NCI-H345 (cell line): ENCODE measurements at regions not wholly inside any gene's neighbourhood (a gene's known extent, or its start where the extent isn't known, plus 50 kb on each side); places are given as distances from the start of the nearest gene placed in this dataset.
"Not testable (repeated sequence)": the region's sequence is repeated elsewhere in the genome, so short reads cannot be mapped to it uniquely, and the experiment has no call there.

Experiments
- DNase-seq: peaks from one replicate; lab custom pipeline; 2025; lab: John Stamatoyannopoulos, UW

DNA sequence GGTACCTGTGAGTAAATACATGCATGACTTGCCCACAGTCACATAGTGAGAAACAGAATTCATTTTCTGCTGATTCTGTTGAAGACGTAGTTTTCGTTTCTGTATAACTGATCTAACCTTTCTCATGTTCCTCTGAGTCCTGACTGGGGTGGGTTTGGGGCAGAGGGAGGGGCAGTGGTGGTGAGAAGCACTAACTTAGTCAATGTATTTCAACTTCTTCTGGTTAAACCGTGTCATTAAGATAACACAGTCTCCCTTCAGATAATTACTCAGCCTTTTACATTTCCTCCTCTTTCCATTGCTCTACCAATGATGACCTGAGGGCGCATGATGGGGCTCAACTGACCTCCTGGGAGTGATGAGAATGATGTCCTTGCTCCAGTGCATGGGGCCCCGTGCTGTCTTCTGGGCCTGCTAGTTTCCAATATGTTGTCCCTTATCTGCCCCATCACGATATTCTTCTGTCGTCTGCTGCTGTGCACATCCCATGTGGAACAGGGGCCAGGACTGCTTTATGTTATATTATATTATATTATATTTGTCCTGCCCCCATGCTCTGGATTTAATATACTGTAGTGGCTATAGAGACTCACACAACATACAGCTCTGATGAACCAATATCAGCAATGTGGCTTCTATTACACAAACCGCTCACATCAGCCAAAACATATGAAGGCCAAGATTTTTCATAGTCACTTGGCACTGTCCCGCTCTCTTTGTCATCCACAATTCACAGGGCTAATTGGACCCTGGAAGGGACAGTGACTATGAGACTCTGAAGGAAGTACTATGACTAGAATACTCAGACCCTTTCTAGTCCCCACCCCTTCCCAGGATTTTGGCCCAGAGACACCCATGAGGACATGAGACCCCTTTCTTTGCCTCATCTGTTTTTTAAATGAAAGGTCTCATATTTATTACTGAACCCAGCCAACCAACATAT lies 407.1 kb upstream of the MCTP2 start:
- DNase-seq: no peak

DNA sequence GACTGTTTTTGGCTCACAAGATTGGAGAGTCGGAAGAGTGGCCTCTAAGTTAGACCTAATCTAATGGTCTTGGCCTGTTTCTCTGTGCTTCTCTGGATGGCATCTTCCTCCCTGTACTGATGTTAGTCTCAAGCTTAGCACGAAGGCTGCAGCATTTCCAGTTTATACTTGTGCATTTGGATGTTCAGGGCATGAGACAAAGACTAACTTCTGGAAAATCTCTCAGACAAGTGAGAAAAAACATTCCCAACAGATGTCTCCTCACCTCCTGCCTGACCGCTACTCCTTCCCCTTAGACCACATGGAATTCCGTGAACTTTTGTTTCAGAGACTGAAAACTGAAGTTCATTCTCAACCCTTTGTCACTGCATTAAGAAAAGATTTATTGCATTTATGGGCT lies 410.8 kb upstream of the MCTP2 start:
- no peak for DNase-seq

DNA sequence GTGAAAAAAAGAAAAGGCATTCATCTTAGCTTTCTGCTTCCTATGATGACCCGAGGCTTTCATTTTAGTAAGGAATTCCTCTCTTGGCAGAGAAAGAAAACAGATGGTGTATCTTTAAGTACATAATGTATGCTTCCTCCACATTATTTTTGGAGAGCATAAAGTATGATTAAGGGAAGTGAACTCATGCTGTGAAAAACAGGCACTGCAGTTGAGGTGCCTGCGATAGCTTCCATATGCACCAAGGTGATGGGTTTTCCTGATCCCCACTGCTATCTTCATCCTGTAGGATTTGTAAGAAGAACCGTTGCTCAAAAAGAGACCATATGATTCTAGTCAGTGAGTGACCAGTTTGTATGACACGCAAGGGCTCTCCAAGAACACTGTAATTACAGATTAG lies 411.5 kb upstream of the MCTP2 start:
- DNase-seq: no peak

DNA sequence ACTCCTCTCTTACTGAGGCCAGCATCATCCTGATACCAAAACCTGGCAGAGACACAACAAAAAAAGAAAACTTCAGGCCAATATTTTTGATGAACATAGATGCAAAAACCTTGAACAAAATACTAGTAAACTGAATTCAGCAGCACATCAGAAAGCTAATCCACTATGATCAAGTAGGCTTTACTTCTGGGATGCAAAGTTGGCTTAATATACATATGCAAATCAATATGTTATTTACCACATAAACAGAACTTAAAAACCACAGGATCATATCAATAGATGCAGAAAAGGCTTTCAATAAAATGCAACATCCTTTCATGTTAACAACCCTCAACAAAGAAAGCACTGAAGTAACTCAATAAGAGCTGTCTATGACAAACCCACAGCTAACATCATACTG lies 414.5 kb upstream of the MCTP2 start:
- DNase-seq: no peak

DNA sequence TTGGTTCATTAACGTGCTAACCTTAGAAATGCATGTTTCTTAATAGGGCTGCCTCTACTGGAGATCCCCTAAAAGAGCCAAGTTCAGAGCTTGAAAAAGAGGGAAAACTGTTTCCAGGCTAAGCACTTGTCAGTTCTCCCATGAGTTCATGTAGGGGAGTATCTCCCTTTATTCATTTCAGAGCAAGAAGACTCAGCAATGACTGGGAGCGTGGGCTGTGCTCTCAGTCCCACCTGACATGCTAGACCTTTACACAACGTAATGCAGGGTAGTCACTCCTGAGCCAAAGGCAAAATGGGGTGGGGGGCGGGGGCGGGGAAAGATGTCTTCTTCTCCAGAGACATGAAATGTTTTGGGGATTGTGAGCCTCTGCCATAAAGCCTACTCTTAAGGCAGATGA lies 420.1 kb upstream of the MCTP2 start:
- DNase-seq: no peak

DNA sequence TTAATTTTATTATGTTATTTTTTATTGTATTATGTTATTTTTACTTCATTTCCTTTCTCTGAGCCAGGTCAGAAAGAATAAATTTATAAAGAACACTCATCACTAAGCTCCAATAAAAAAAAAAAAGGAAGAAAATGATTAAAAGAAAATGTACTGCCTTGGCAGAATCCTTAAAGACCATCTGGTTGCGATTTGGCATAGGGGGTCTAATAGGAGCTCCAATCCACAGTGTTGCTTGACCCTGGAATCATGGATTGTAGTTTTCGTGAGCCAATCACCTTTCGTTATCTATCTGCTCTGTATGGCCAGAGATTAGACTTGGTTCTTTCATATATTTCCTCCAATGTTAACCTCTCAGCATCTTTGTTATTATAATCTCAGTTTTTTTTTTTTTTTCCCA lies 421.8 kb upstream of the MCTP2 start:
- no peak for DNase-seq

DNA sequence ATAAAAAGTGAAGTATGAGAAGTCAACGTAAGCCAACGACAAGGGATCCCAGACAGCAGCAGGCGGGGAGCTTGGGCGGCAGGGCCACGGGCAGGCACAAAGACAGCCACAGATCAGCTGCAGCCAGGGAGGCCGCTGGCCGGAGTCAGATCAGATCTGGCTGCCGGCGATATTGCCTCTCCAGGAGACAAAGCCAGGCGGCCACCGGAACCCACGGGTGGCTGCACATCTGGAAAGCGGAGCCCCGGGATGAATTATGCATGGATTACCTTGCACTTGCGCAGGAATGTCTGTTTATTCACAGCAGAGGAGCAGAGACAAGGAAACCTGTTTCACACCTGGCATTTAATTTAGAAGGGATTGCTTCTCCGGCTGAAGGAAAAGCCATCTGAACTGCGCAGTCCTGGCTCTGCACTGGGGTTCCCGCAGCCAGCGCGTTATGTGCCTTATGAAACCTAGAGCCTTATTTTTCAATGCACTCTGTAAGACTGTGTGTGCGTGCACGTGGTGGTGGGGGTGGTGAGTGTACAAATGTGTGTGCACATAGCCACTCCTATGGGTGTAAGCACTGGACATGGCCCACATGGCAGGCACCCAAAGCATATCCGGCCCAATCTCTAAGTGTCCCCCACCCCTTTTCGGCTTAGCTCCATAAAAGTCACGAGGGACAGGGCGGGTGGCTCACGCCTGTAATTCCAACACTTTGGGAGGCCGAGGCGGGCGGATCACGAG lies 427.8 kb upstream of the MCTP2 start:
- DNase-seq: no peak

DNA sequence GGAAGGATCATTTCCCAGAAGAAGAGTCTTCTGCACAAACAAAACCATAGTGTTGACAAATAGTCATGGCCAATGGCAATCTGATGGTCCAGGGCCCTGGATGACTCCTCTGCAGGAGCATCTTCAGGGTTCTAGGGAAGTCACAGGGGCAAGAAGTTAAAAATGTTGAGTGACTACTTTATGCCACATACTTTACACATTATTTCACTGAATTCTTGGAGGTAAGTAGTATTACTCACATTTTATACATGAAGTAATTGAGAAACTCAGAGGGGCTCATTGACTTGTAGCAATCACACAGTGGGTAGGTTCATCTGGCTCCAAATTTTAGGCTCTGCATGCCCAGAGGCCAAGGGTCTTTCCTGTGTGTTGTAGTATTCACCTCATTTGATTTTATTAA lies 430.2 kb upstream of the MCTP2 start:
- no peak for DNase-seq

DNA sequence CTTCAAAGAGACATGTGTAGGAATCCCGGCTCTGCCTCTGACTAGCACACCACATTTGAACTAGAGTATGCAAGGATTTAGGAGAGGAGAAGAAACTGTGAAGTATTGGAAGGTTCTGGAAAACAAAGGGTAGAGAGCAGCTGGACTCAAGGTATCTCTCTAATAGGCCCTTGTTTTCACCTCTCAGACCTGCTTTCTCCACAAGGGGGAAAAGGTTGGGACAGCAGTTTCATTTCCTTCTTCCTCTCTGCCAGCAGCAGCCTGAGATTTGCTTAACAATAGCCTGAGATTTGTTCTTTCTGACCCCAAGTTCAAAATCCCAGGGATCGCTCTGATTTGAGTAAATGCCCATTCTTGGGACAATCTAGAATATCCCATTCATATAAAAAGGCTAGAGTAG lies 430.6 kb upstream of the MCTP2 start:
- DNase-seq: no peak

DNA sequence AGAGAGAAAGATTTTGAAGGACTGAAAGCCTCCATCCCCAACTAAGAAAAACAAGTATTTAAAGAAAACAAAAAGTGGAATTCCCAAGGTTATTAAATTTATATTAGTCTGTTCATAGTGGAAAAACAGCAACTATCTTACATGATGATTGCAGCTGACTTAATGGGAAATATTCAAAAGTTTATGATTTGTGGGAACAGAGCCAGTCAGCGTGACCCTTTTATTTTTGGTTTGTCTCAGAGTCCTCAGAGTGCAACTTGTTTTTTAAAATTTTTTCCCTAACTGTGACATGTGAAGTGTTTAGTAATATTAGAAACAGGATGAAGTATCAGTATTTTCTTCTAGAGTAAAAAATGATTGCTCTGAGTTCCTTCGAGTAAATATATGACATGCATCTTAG lies 441.9 kb upstream of the MCTP2 start:
- no peak for DNase-seq

DNA sequence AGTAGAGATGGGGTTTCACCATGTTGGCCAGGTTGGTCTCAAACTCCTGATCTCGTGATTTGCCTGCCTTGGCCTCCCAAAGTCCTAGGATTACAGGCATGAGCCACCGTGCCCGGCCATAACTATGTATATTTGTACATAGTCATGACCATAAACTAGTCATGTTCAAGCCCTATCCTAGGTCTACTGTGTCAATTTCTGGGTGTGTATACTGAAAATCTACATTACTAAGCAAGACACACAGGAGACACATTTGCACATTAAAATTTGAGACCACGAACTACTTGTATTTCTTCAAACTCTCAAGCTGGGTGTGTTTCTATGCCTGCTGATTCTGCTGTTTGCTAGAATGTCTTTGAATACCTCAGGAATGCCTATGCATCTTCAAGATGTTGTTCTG lies 451.3 kb upstream of the MCTP2 start:
- no peak for DNase-seq

DNA sequence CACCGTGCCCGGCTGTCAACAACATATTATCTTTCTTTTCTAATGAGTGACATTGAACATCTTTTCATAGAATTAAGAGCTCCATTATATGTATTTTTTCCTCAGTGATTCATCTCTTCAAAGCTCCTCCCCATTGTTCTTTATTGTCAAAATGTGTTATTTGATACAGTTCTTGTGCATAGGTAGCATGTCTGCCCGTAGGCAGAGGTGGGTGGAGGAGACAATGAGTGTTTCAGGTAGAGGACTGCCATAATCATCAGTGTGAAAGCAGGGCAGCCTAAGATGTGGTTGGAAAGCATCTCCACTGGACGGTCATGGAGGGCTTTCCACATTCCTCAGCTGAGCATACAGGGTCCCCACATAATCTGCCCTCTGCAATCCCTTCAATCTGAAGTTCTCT lies 452.0 kb upstream of the MCTP2 start:
- DNase-seq: no peak

DNA sequence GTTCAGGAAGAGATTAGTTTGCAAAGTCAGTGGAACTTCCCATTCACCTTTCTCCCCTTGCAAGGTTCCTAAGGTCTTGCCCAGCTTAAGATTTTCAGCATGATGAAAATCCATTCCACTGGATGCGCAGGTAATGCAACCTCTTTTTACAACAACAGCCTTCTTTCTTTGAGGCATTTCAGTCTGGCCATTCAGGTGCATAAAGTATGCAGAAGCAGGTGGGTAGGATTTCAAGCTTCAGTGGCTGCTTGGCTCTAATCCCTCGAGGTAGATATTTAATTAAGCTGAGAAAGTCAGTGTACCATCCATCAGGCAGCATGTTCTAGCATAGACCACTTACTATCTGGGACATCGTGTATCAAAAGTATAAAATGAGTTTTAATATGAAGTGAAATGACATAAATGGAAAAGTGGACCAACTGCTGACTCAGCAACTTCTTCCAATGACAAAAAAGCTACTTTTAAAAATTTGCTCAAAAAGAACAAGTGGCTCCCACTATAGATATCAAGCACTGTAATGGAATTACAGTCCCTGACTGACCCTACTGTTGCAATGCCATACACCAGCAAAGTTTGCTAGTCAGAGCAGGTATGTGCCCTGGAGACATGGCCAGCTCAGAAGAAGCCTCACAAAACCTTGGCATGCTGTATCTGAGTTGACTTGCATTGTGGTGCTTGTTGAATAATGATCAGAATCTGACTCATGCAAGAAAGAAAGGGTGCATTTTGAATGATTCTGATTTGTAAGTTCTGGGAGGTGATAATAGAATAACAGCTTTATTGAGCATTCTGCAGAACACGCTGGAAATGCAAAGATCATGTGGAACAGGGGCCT lies 459.9 kb upstream of the MCTP2 start:
- DNase-seq: no peak

DNA sequence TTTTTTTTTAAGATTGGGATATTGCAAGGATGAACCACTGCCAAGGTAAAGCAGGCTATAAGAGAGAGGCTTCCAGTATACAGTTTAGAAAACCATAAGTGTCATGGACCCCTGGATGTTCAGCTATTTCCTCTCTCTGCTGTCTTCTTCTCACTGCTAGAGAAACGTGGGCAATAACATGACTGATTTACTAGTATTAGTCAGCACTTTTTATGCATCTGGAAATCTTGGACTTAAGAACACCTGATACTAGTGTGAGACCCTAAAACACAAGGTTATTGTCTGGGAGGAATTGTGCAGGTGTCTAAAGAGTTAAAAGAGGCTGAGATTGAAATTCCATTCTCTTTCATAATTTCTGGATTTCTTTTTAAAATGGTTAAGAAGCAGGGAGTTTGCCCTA lies 460.6 kb upstream of the MCTP2 start:
- no peak for DNase-seq

DNA sequence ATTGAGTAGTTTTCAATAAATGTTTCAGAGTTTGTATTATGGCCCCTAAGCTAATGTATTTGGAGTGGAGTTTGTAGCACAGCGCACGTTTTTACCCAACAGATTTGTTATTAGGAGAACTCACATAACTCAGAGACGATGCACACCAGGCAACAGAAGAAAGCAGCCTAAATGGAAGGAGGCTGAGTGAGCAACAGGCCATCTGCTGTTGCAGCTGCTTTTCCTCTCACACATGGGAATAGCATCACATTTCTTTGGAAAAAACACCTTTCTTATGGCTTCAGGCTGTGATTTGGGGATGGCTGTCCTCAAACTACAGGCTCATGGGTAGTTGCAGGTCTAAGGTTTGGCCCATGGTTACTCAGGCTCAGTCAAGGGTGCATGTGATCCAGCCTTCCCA lies 469.3 kb upstream of the MCTP2 start:
- no peak for DNase-seq

DNA sequence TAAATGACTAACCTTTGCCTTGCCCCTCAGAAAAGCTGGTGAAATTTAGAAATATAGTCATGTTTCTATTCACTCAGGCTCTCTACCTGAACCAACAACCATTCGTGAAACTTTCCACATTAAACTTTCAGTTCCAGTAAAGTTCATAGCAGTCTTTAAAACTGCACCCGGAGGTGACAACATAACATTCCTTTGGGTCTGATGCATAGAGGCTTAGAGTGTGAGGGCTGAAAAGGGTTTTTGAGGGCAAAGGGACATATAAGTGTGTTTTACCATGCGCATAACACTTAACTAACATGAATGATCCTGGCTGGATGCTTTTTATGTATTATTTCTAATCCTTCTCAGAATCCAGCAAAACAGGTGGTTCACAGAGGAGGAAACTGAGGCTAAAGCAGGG lies 471.7 kb upstream of the MCTP2 start:
- DNase-seq: no peak

DNA sequence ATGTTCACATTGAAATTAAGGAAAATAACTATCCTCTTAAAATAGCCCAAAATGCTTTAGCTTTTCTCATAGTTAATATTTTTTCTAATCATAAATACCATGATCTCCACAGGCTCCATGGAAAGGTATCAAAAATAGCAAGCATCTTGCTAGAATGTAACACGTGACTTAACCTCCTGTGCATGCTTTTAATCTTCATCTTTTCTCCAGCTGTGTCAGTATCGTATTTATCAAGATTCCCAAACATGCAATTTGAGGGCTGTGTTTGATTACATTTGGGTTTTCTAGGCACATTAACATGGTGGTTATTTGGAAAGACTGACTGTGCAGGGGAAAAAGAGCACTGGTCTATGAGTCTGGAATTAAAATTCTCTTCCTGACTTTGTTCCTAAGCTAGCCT lies 472.5 kb upstream of the MCTP2 start:
- DNase-seq: no peak

DNA sequence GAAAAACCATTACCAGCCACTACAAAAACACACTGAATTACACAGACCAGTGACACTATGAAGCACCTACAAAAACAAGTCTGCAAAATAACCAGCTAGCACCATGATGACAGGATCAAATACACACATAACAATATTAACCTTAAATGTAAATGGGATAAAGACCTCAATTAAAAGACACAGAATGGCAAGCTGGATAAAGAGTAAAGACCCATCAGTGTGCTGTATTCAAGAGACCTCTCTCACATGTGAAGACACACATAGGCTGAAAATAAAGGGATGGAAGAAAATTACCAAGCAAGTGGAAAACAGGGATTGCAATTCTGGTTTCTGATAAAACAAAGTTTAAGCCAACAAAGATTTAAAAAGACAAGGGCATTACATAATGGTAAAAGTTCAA lies 482.7 kb upstream of the MCTP2 start:
- DNase-seq: no peak

DNA sequence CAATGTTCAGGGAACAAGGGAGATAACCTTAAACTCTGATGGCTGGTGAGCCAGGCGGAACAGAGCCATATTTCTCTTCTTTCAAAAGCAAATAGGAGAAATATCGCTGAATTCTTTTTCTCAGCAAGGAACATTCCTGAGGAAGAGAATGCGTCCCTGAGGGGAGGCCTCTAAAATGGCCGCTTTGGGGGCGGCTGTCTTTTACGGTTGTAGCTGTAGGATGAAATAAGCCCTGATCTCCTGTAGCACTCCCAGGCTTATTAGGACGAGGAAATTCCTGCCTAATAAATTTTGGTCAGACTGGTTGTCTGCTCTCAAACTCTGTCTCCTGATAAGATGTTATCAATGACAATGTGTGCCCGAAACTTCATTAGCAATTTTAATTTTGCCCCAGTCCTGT lies 496.4 kb upstream of the MCTP2 start:
- DNase-seq: not testable (repeated sequence)

DNA sequence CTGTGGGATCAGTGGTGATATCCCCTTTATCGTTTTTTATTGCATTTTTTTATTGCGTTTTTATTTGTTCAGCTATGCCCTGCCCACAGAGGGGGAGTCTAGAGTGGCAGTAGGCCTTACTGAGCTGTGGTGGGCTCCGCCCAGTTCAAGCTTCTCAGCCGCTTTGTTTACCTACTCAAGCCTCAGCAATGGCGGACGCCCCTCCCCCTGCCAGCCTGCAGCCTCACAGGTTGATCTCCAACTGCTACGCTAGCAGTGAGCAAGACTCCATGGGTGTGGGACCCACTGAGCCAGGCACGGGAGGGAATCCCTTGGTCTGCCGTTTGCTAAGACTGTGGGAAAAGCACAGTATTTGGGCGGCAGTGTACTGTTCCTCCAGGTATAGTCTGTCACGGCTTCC lies 500.6 kb upstream of the MCTP2 start:
- DNase-seq: no peak

DNA sequence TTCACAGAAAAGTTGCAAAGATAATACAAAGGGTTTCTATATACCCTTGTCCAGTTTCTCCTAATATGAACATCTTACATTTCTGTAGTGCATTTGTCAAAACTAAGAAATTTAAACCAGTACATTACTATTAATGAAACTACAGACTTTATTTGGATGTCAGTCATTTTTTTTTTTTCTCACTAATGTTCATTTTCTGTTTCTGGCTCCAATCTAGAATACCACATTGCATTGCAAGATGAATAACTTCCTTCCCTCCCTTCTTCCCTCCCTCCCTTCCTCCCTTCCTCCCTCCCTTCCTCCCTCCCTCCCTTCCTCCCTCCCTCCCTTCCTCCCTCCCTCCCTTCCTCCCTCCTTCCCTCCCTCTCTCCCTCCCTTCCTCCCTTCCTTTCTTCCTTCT lies 509.2 kb upstream of the MCTP2 start:
- no peak for DNase-seq

DNA sequence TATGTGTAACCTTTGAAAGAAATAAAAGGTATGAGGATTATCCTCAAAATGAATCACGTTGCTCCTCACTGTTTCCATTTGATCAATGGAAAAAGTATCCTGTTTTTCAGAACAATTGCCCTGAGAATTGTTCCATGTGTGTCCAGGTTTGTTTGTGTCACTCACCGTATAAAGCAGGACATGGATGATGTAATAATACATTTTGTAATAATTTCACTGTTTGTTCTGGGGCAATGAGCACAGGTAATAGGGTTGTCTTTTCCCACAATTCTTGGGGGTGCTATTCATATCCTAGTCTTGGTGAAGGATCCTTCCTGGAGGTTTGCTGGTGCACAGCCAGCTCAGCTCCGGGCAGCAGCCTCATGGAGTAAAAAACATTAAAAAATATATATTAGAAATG lies 510.8 kb upstream of the MCTP2 start:
- DNase-seq: no peak

DNA sequence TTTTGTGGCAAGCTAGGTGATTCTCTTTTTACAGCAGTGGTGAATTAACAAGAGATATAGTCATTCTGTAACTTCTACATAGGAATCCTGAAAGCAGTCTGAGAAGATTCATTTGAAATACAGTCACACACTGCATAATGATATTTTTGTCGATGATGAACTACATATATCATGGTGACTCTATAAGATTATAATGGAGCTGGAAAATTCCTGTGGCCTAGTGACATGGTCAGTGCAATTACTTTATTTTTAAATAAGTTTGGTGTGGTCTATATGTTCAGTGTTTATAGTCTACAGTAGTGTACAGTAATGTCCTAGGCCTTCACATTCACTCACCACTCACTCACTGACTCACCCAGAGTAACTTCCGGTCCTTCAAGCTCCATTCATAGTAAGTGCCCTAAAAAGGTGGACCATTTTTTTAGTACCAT lies 511.4 kb upstream of the MCTP2 start:
- no peak for DNase-seq
